Type B pancreatic cell (in vitro differentiated cells): ENCODE measurements at regions not wholly inside any gene's neighbourhood (a gene's known extent, or its start where the extent isn't known, plus 50 kb on each side); places are given as distances from the start of the nearest gene placed in this dataset.

Experiments
- DNase-seq: peaks from one replicate; pipeline ENCODE4 v3.0.0; 2021; ENCODE audit warnings: mixed read lengths; ENCODE audit not compliant: unreplicated experiment; ENCODE audit errors: extremely low spot score
- H3K27ac Mint-ChIP-seq: 2 replicates; pipeline ENCODE4 v1.8.0; 2021; ENCODE audit warnings: mild to moderate bottlenecking, mixed read lengths
- H3K27me3 Mint-ChIP-seq: 2 replicates; pipeline ENCODE4 v1.8.0; 2021; ENCODE audit warnings: mixed read lengths
- H3K36me3 Mint-ChIP-seq: 2 replicates; pipeline ENCODE4 v1.8.0; 2021; ENCODE audit warnings: mixed read lengths
- H3K4me1 Mint-ChIP-seq: one replicate; pipeline ENCODE4 v1.8.0; 2021; ENCODE audit warnings: mixed read lengths; ENCODE audit not compliant: unreplicated experiment
- H3K4me3 Mint-ChIP-seq: 2 replicates; pipeline ENCODE4 v1.8.0; 2021; ENCODE audit warnings: mild to moderate bottlenecking, mixed read lengths
- H3K9me3 Mint-ChIP-seq: 2 replicates; pipeline ENCODE4 v1.8.0; 2021; ENCODE audit warnings: mixed read lengths
- CTCF ChIP-seq: fragments of 200-600 bp; sonication (generic); conservative IDR thresholded peaks from 2 replicates; pipeline ENCODE4 v1.5.0; 2021; ENCODE audit warnings: antibody characterized with exemption, mild to moderate bottlenecking

GRCh38 chr12:80038062-80038560 is 61.2 kb upstream of the OTOGL start:
- TF ChIP-seq CTCF = no peak
- Mint-ChIP-seq H3K27me3 (no peaks in the 10 kb centered on the region), H3K27ac (no peak overlapping the region), H3K9me3 (peaks cover 5% of the 10 kb centered on the region), H3K4me3 (no peak overlapping the region), H3K4me1 (no peaks in the 10 kb centered on the region), H3K36me3 (no peaks in the 10 kb centered on the region)
- DNase-seq = no peak

- peaks cover 2% of the 10 kb centered on the region for H3K27me3 Mint-ChIP-seq
- H3K4me1 Mint-ChIP-seq = no peaks in the 10 kb centered on the region
- H3K4me3 Mint-ChIP-seq = no peak overlapping the region
- no peaks in the 10 kb centered on the region for H3K9me3 Mint-ChIP-seq
- no peak for DNase-seq
- H3K27ac Mint-ChIP-seq = no peak overlapping the region
- H3K36me3 Mint-ChIP-seq = no peaks in the 10 kb centered on the region
- no peak for TF ChIP-seq CTCF
Measured at GRCh38 chr12:80033448-80033847, 65.9 kb upstream of the OTOGL start.

GRCh38 chr12:80032946-80033345 is 66.4 kb upstream of the OTOGL start:
- H3K27me3 Mint-ChIP-seq = peaks cover 2% of the 10 kb centered on the region
- no peak overlapping the region for H3K27ac Mint-ChIP-seq

GRCh38 chr12:80031229-80031628 is 68.1 kb upstream of the OTOGL start:
- Mint-ChIP-seq H3K4me3 (no peak overlapping the region), H3K36me3 (no peaks in the 10 kb centered on the region), H3K27me3 (peaks cover 2% of the 10 kb centered on the region), H3K4me1 (no peaks in the 10 kb centered on the region), H3K9me3 (no peaks in the 10 kb centered on the region), H3K27ac (no peak overlapping the region)
- TF ChIP-seq CTCF = no peak
- DNase-seq = no peak

More at GRCh38 chr12:80032946-80033345, 66.4 kb upstream of the OTOGL start:
- no peaks in the 10 kb centered on the region for H3K9me3 Mint-ChIP-seq
- no peak for TF ChIP-seq CTCF
- no peak overlapping the region for H3K4me3 Mint-ChIP-seq
- H3K36me3 Mint-ChIP-seq = no peaks in the 10 kb centered on the region
- no peak for DNase-seq
- H3K4me1 Mint-ChIP-seq = no peaks in the 10 kb centered on the region

GRCh38 chr12:80025638-80026037 is 73.7 kb upstream of the OTOGL start:
- Mint-ChIP-seq H3K27ac (no peak overlapping the region), H3K4me3 (no peak overlapping the region), H3K4me1 (no peaks in the 10 kb centered on the region)

More at GRCh38 chr12:80025638-80026037, 73.7 kb upstream of the OTOGL start:
- no peak for DNase-seq
- no peaks in the 10 kb centered on the region for H3K9me3 Mint-ChIP-seq
- TF ChIP-seq CTCF = no peak
- peaks cover 2% of the 10 kb centered on the region for H3K27me3 Mint-ChIP-seq
- no peaks in the 10 kb centered on the region for H3K36me3 Mint-ChIP-seq
